Loucy (cell line): ENCODE measurements at regions not wholly inside any gene's neighbourhood (a gene's known extent, or its start where the extent isn't known, plus 50 kb on each side); places are given as distances from the start of the nearest gene placed in this dataset.

Source experiments
- CTCF ChIP-seq: fragments of 200-600 bp; sonication (generic); conservative IDR thresholded peaks from 2 replicates; pipeline ENCODE4 v1.5.1; 2014; ENCODE audit warnings: mild to moderate bottlenecking, antibody characterized with exemption, low read length
- EZH2phosphoT487 ChIP-seq: fragments of 200-600 bp; IDR thresholded peaks from 2 replicates; pipeline ENCODE4 v1.6.1; 2018; ENCODE audit warnings: antibody characterized with exemption, mild to moderate bottlenecking, moderate library complexity, borderline replicate concordance

GRCh38 chr12:24042651-24043050, 93.2 kb upstream of the SOX5 start:
- no peak for TF ChIP-seq CTCF
- no peak for TF ChIP-seq EZH2phosphoT487
